ENCODE measurements at regions not wholly inside any gene's neighbourhood (a gene's known extent, or its start where the extent isn't known, plus 50 kb on each side); places are given as distances from the start of the nearest gene placed in this dataset.
"Not testable (repeated sequence)": the region's sequence is repeated elsewhere in the genome, so short reads cannot be mapped to it uniquely, and the experiment has no call there.

DNA sequence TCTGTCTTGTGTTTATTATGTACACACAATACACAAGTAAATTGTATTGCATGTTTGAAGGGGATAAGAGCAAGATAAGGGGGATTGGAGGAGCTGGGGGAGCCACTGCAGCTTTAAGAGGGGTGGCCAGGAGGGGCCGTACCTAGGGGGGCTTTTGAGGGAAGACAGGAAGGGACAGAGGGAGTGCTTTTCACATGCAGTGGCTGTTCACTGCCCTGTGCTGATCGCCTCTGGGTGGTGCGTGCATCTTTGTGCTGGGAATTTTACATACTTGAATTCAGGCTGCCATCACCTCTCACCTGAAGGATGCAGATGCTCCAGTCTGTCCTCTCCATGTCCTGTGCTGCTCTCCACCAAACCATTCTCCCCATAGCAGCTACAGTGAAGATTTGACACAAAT is 179.5 kb downstream of the PTPRU start:
- no peak for DNase-seq (ENCODE audit: low spot score)

DNA sequence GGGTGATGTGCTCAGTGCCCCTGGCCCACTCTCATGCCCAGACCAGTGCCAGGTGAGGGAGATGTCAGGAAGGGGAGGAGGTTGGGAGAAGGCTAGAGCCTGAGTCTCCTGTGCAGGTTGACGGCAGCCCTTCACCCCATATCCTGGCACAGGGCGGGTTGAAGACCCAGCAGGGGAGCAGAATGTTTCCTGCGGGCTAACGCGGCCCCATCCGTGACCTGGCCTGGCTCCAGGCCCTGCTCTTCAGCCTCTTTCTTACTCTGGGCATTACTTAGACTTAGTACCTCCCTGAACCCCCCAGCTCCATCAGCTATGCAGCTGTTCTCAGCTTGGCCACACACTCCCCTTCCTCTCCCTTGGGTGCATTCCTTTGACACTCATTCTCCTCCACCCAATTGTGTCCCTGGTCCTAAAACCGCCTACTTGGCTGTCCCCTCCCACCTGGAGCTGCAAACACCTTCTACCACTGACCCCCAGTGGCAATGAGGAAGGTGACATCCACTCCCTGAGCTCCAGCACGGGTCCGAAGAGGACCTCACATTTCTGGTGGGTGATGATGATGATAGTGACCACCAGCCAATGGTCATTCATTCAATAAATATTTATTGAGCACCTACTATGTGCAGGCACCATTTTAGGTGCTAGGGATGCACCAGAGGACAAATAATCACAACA is 179.0 kb downstream of the PTPRU start:
- DNase-seq (ENCODE audit: low spot score): peak; percentile 25

DNA sequence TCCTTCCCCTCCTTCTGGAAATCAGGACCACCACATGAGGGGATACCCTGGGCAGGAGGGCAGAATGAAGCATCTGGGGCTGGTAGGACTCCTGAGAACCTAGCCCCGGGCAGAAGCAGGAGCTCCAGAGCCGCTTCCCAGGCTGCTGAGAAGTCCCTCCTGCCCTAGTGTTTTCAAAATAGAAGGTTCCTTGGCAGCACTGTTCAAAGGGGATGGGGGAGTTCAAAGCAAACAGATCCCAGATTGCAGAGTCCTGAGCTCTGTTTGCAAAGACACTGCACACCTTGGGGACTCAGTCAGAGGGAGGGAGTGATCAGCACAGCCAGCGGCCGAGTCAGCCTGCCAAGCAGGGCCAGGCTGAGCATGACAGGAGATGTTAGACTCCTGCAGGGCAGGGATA is 177.8 kb downstream of the PTPRU start:
- no peak for DNase-seq (ENCODE audit: low spot score)

DNA sequence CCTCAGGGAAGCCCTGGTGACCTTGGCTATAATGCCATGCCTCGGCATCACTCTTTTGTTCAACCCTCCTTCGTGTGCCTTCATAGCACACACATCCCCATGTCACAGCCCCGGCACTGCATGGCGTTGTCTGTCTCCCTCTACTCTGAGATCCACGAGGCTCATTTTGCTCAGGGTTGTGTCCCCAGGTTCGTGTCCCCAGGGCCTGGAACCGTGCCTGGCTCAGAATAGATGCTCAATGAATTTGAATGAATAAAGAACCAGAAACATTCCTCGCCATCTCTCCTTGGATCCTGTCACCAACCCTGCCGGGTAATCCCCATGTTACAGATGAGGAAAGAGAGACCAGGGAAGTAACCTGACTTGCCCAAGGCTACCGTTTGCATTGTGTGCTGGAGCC is 177.3 kb downstream of the PTPRU start:
- DNase-seq (ENCODE audit: low spot score): no peak

DNA sequence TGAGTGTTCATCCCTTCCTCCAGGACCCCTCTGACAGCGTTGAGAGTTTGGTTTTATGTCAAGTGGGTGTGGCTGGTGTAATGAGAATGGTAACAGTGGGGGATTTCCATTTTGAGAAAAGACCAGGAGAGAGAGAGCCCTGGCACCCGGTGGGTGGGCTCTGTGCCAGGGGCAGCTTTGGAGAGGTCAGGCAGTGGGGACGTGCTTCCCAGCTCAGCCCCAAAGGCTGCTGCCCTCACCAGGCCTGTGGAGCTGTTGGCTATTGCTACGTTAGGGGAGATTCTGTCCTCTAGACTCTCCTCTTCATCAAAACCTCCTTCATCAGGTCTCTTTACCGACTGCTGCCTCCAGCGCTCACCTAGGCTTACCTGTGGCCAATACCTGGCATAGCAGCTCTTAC is 176.3 kb downstream of the PTPRU start:
- no peak for DNase-seq (ENCODE audit: low spot score)

DNA sequence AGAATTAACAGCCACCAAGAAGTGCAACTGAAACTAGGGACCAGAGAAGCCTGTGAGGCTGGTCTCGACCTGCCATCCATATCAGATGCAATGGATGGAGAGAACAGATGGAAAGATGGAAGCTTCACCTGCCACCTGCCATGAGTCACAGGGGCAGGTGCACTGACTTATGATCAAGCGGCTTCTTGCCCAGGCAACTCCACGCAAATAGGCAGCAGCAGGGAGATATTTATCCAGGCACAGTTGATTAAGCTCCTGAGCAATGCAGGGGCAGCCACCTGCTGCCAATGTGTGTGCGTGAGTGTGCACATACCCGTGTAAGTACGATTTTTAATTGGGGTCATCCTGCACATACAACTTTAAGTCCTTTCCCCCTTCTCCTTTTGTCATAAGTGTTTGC is 174.2 kb downstream of the PTPRU start:
- peak; percentile 74 for DNase-seq (ENCODE audit: low spot score)

DNA sequence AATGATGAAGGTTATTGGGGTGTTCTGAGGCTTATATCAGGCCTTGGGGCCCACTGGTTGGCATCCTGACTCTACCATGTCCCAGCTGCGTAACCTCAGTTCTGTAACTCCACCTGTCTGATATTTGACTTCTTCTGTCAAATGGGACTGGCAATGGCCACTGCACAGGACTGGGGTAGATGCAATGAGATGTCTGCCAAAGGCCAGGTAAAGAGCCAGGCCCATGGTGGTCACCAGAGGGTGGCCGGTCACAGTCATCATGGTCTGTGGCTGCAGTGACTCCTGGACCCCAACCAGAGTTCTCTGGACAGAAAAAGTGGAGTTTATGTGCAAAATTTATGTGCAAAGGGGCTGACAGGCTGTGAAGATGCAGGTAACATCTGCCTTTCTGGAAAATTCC is 173.3 kb downstream of the PTPRU start:
- no peak for DNase-seq (ENCODE audit: low spot score)

DNA sequence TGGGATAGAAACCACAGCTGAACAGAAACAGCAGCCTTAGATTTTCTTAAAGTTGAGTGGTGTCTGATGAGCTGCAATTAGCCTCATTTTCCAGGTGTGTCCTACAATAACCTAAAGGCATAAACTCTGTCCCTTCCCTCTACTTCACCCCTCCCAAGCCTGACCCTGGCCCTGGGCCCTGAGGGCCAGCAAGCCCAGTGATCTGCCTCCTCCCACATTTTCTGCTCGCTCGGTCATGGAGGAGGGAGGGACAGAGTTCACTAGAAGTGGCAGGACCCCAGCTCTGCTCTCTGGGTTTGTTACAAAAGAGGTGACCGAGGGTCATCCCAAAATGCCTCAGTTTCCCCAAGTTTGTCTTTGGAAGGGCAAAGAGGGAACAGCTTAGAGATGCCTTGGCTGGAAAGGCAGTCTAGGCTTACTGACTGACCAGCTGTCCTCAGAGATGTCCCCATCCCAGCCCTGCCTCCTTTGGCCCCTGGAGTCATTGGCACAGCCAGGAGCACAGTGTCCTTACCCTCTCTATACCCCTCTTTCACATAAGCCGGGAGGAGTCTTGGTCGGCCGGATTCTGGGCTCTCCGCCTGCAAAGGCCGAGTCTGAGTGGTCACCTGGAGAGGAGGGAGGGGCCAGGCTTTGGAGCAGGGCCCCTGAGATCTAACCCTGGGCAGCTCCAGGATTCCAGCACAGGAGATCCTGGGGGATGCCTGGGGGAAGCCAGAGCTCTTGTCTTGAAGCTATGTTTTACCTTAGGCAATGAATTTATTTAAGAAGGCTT is 172.7 kb downstream of the PTPRU start:
- DNase-seq (ENCODE audit: low spot score): no peak

DNA sequence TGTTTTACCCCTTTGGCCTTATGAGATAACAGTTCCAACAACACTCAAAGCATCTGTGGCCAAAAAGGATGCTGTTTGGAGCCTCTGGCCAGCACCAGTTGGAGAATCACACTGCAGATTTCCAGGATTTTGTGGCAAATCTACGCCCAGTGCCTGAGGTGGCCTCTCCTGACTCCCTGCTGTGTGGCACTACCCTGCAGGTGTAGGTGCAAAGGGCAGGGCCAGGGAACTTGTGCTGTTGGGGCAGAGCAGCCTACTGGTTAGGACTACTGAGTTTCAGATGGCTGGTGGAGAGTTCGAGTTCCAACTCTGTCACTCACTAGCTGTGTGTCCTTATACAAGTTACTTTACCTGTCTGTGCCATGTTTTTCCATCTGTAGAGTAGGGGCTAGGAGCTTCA is 170.5 kb downstream of the PTPRU start:
- no peak for DNase-seq (ENCODE audit: low spot score)

DNA sequence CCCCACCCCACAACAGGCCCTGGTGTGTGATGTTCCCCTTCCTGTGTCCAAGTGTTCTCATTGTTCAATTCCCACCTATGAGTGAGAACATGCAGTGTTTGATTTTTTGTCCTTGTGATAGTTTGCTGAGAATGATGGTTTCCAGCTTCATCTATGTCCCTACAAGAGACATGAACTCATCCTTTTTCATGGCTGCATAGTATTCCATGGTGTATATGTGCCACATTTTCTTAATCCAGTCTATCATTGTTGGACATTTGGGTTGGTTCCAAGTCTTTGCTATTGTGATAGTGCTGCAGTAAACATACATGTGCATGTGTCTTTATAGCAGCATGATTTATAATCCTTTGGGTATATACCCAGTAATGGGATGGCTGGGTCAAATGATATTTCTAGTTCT is 163.9 kb downstream of the PTPRU start:
- not testable (repeated sequence) for DNase-seq (ENCODE audit: low spot score)

DNA sequence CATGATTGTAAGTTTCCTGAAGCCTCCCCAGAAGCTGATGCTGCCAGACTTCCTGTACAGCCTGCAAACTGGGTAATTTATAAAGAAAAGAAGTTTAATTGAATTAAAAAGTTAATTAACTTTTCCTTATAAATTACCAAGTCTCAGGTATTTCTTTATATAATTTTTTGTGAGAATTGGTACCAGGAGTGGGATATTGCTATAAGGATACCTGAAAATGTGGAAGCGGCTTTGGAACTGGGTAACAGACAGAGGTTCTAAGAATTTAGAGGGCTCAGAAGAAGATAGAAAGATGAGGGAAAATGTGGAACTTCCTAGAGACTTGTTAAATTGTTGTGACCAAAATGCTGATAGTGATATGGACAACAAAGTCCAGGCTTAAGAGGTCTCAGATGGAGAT is 163.1 kb downstream of the PTPRU start:
- DNase-seq (ENCODE audit: low spot score): no peak

DNA sequence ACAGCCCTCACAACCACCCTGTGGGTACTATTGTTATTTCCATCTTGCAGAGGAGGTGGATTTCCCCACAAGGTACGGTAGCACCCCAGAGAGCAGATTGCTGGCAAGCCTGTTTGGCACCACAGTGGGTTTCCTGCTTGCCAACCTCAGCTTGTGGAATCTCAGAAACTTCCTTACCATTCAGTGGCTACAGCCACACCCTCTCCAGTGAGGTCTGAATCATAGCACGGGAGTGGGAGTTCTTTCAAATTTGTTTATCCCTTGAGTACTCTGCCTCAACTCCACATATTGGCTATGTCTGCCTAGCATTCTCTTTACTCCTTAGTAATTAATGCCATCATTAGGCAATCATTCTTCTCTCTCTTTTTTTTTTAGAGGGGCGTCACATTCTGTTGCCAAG is 162.1 kb downstream of the PTPRU start:
- peak; percentile 13 for DNase-seq (ENCODE audit: low spot score)

DNA sequence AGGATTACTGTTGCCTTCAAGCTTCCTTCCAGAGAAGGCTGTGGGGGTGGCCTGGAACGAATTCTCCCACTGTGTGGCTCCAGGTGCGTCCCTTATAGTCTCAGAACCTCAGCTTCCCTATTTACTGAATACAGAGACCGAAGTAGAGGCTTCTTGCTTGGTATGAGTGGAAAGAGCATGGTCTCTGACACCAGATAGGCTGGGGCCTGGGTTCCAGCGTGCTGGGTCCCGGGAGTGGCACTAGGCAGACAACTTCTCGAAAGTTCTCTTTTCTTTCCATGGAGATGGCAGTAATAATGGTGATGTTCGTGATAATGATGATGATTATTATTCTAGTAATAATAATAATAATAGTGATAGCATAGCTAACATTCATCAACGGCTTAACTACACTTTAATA is 161.7 kb downstream of the PTPRU start:
- no peak for DNase-seq (ENCODE audit: low spot score)

DNA sequence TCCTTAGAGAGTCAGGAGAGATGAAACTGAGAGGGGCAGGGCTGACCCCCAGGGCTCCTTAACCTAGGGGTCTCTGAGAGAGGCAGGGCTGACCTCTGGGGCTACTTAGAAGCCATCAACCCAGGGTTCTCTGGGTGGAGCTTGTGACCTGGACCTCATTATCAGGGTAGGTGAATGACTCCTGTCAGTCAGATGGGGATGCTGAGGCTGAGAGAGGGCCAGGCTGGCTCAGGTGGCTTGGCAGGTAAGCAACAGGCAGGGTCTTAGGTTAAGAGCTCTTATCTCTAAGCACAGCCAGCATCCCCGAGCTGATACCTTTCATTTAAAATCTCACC is 160.9 kb downstream of the PTPRU start:
- DNase-seq (ENCODE audit: low spot score): no peak

DNA sequence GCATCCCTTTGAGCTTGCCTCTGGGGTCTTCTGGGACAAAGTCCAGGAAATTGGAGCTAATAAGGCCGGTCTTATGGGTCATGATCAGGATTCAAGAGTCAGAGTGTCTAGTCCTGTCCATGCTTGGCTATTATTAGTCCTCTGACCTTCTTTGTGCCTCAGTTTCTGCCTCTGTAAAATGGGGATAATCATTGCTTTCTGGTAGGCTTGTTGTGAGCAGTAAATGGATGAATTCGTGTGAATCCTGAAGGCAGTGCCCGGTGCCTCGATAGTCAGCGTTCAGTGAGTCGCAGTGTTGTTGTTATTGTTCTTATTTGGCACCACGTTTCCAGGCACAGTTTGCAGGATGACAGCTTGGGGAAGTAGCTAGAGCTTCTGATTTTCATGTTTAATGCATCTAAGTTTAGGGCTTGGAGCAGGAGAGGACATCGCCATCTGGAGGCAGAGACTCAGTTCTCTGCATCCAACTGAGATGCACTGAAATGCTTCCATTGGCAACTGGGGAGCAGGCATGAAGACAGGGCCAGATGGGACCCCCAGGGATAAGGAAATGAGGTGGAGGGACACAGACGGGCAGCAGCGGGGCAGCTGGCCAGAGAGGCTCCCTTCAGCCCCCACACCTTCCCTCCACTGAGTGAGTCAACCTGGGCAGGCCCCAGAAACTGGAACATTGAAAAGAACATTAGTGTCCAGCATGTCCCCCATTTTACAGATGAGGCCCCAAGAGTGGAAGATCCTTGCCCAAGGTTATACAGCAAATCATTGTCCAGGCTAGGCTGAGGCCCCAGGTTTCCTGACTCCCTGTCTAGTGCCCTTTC is 160.3 kb downstream of the PTPRU start:
- peak; percentile 72 for DNase-seq (ENCODE audit: low spot score)

DNA sequence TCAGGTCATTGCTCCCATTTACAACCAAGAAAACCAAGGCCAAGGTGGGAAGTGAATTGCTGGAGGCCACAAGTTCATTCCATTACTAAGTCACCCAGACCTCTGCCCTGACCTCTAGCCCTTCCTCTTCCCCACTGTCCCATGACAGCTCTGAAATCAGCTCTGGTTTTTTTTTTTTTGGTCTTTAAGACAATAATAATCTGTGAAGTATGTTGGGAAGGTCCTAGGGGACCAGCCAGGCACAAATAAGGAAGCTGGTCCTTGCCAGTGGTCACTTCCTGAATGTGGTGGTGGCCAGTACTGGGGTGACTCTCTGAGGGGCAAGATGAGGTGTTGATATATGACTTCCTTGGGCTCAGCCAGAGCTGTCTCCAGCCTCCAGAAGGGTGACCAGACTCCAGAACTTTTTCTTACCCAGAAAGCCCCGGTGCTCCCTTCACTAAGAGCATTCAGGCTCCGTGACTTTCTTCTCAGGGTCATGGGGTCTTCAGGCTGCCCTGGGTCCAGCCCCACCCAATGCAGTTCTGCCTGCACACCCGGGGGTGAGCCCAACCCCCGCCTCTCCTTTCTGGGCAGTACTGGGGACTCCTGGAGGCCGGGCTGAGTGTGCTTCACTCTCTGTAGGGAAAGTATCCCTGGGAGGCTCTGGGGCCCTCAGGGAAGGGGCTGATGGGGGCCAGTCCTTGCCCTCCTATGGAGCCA is 159.6 kb downstream of the PTPRU start:
- DNase-seq (ENCODE audit: low spot score): no peak

DNA sequence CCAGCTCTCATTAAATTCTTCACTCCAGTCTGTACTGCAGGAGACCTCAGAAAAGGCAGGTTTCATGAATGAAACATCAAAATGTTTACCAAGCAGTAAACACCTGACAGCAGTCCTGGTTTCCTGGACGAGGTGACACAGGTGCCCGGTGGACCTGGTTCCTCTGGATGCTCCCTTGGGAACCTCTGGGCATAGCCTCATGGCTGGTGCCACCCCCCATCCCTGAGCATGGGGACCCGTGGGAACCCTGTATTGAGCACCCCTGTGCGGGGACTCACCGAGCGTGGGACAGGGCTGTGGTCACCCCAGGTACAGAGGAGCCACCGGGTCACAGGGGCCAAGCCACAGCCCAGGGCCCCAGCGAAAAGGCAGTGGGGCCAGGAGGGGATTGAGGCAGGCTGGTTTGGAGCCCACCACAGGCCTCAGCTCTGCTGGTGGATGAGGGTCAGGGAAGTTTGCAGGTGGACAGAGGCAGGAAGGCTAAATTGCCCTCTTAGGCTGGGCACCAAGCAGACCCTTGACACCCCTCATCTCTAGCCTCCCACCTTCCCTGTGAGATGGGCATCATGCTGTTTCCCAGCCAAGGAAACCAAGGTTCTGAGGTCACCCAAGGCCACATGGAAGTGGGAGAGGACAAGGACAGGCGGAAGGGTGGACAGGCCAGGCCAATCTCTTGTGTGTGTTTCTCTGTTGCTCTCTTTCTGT is 158.4 kb downstream of the PTPRU start:
- DNase-seq (ENCODE audit: low spot score): no peak

DNA sequence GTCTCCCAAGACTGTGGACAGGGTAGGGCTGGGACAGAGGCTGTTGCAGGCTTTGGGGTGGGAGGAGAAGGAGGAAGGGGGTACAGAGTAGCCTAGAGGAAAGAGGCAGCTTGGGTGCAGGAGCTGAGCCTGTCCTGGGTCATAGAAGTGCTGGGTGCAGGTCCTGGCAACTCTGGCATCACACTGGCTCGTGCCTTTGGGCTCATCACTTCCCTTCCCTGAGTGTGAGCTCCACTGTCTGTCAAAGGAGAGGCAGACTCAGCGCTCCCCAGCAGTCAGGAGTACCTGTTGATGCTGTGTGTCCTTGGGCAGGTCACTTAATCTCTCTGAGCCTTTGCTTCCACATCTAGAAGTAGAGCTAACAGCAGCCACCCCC is 157.1 kb downstream of the PTPRU start:
- DNase-seq (ENCODE audit: low spot score): no peak

DNA sequence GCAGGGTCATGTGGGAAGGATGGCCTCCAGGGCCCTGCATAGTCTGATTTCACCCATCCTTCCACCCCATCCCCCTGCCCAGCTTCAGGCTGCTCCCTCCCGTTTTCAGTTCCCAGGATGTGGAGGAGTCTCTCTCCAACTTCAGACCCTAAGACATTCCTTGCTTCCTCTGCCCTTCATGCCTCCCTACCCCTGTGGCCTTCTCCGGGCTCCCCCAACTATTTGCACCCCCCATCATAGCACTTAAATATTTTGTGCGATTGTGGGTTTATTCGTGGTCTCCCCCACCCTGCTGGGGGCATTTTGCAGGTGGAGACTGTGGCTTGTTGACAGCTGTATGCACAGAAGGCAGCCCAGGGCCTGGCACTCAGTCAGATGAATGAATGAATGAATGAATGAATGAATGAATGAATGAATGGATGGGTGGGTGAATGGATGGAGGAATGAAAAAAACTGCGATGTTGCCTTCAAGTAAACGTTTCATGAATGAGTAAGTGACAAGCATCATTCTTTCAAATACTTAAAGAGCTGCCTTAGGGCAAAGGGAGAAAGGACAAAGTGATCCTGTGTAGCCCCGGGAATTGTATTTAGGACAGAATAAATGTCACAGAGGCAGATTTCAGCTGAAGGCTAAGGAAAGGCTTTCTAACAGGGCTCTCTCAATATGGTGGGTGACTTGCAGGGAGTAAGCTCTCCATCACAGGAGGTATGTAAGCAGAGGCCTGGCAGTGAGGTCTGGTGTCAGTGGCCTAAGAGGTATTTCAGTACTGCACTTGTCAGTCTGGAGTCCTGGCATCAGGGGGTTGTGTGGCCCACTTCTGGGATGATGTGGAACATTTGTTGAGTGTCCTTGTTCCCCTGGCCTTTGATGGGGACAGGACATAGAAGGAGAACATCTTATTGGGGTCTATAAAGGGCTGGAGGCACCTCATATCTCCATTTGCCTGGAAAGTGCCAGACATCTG is 156.4 kb downstream of the PTPRU start:
- DNase-seq (ENCODE audit: low spot score): no peak

DNA sequence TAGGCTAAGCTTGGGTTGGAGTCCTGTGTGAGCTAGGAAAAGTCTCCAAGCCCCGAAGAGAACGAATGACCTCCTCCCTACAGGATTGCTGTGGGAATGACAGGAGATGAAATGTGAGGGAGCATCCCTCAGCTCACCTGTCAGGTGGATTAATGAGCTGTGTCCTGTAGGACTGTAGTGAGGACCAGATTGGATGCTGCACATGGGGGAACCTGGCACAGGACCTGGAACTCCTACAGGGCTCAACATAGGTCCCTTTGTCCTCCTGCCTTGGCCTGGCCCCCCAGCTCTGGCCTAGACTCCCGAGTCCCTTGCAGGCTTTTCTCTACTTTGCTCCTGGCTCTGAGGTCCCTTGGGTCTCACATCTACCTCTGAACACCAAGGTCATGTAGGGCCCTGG is 155.7 kb downstream of the PTPRU start:
- DNase-seq (ENCODE audit: low spot score): no peak
